Endodermal cell (in vitro differentiated cells): ENCODE measurements at regions not wholly inside any gene's neighbourhood (a gene's known extent, or its start where the extent isn't known, plus 50 kb on each side); places are given as distances from the start of the nearest gene placed in this dataset.

ENCODE experiments used
- DNase-seq: peaks from one replicate; pipeline ENCODE4 v3.0.0-alpha.2; 2017
- H3K27ac ChIP-seq: 2 replicates; pipeline ENCODE4 v1.5.1; 2013; ENCODE audit warnings: mild to moderate bottlenecking, low read depth, low read length, moderate library complexity
- H3K27me3 ChIP-seq: 2 replicates; pipeline ENCODE4 v1.6.1; 2013; ENCODE audit warnings: mild to moderate bottlenecking, low read length, moderate library complexity; ENCODE audit not compliant: insufficient read depth, control insufficient read depth, poor library complexity, severe bottlenecking
- H3K36me3 ChIP-seq: 2 replicates; pipeline ENCODE4 v1.7.0; 2013; ENCODE audit warnings: mild to moderate bottlenecking, low read length, moderate library complexity; ENCODE audit not compliant: control insufficient read depth, insufficient read depth
- H3K4me1 ChIP-seq: one replicate; pipeline ENCODE4 v1.7.0; 2013; ENCODE audit warnings: low read length; ENCODE audit not compliant: control insufficient read depth, insufficient read depth
- H3K4me3 ChIP-seq: 2 replicates; pipeline ENCODE4 v1.5.1; 2013; ENCODE audit warnings: mild to moderate bottlenecking, low read length, moderate library complexity
- H3K9ac ChIP-seq: 2 replicates; pipeline ENCODE4 v1.6.1; 2013; ENCODE audit warnings: mild to moderate bottlenecking, low read length, moderate library complexity; ENCODE audit not compliant: poor library complexity, severe bottlenecking; ENCODE audit errors: extremely low read depth
- H3K9me3 ChIP-seq: 2 replicates; pipeline ENCODE4 v1.6.1; 2013; ENCODE audit warnings: mild to moderate bottlenecking, low read length, moderate library complexity; ENCODE audit not compliant: control insufficient read depth
- H3K27ac Mint-ChIP-seq: 2 replicates; pipeline ENCODE4 v1.8.0; 2020; ENCODE audit warnings: mixed read lengths
- H3K27me3 Mint-ChIP-seq: 2 replicates; pipeline ENCODE4 v1.8.0; 2021; ENCODE audit warnings: mild to moderate bottlenecking, mixed read lengths; ENCODE audit not compliant: insufficient read depth
- H3K36me3 Mint-ChIP-seq: 2 replicates; pipeline ENCODE4 v1.8.0; 2020; ENCODE audit warnings: low read depth, mixed read lengths
- H3K4me1 Mint-ChIP-seq: 2 replicates; pipeline ENCODE4 v1.8.0; 2020; ENCODE audit warnings: mixed read lengths
- H3K4me3 Mint-ChIP-seq: 2 replicates; pipeline ENCODE4 v1.8.0; 2020; ENCODE audit warnings: mild to moderate bottlenecking, moderate library complexity, mixed read lengths
- H3K9me3 Mint-ChIP-seq: 2 replicates; pipeline ENCODE4 v1.8.0; 2020; ENCODE audit warnings: mild to moderate bottlenecking, mixed read lengths
- WGBS, 2 experiments: methylation state at CpG; one replicate each; pipeline versions ENCODE4 v1.1.5 to v1.1.7; 2013; ENCODE audit warnings: missing lambda C conversion rate in 2 of 2, mixed read lengths in 1 of 2; ENCODE audit not compliant: insufficient coverage in 1 of 2, insufficient read length in 1 of 2; 5-methylcytosine and 5-hydroxymethylcytosine counted together
- TF ChIP-seq, protein P1 (sequence below): fragments of 200-600 bp; sonication (generic); conservative IDR thresholded peaks from 2 replicates; pipeline ENCODE4 v1.5.0; 2021; ENCODE audit warnings: antibody characterized with exemption, mild to moderate bottlenecking

DNA sequence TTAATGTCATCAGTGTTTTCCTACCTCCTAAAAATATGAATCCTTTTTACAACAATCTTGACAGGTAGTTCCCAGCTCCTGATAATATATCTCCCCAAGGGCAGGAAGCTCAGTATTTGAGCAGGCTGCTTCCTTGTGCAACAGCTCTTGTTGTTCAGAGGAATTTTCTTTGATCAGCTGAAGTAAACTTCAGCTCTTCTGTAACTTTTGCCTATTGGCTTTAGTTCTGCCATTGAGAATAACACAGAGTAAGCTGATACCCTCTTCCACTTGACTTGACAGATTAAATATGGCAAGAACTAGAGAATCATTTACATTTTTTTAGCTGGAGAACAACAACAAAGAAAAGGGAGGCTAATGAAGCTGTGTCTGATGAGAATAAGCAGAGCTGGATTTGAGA lies 75.2 kb downstream of the LUZP4 start:
- Mint-ChIP-seq H3K4me1 (no peaks in the 10 kb centered on the region), H3K36me3 (no peaks in the 10 kb centered on the region), H3K27me3 (peaks cover 1% of the 10 kb centered on the region), H3K27ac (no peak overlapping the region), H3K9me3 (peaks cover 4% of the 10 kb centered on the region), H3K4me3 (no peak overlapping the region)
- Histone ChIP-seq H3K9me3 (no peaks in the 10 kb centered on the region), H3K4me1 (no peaks in the 10 kb centered on the region), H3K36me3 (no peaks in the 10 kb centered on the region), H3K9ac (no peak overlapping the region), H3K27ac (no peak overlapping the region), H3K4me3 (no peak overlapping the region), H3K27me3 (no peaks in the 10 kb centered on the region)
- DNase-seq = no peak
- TF ChIP-seq, protein P1, sequence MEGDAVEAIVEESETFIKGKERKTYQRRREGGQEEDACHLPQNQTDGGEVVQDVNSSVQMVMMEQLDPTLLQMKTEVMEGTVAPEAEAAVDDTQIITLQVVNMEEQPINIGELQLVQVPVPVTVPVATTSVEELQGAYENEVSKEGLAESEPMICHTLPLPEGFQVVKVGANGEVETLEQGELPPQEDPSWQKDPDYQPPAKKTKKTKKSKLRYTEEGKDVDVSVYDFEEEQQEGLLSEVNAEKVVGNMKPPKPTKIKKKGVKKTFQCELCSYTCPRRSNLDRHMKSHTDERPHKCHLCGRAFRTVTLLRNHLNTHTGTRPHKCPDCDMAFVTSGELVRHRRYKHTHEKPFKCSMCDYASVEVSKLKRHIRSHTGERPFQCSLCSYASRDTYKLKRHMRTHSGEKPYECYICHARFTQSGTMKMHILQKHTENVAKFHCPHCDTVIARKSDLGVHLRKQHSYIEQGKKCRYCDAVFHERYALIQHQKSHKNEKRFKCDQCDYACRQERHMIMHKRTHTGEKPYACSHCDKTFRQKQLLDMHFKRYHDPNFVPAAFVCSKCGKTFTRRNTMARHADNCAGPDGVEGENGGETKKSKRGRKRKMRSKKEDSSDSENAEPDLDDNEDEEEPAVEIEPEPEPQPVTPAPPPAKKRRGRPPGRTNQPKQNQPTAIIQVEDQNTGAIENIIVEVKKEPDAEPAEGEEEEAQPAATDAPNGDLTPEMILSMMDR = no peak

DNA sequence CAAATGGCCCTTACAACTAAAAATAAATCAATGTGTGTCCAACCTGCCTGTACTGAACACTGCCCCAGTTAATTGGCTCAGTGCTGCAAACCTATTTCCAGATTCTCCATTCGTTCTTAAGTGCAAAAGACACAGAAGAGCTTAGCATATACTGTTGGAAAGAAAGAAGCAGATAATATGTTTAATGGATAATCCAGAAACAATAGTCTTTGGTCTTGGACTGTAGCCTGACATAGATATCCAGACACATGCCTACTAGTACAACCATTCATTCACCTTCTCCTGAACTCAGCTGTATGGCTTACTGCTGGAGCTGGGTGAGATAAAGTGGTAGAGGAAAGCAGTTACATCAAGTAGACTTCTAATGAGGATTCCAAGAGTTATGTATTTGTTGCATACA lies 77.0 kb downstream of the LUZP4 start:
- Mint-ChIP-seq H3K27ac (no peak overlapping the region), H3K36me3 (no peaks in the 10 kb centered on the region), H3K27me3 (peaks cover 1% of the 10 kb centered on the region), H3K4me3 (no peak overlapping the region), H3K4me1 (no peaks in the 10 kb centered on the region), H3K9me3 (peaks cover 4% of the 10 kb centered on the region)
- no peak overlapping the region for H3K27ac ChIP-seq
- DNase-seq = no peak
- no peaks in the 10 kb centered on the region for H3K9me3 ChIP-seq
- no peaks in the 10 kb centered on the region for H3K27me3 ChIP-seq
- no peaks in the 10 kb centered on the region for H3K4me1 ChIP-seq
- H3K9ac ChIP-seq = no peak overlapping the region
- H3K4me3 ChIP-seq = no peak overlapping the region
- 0% methylated on average over 1 of the region's 1 CpG; no CpG with 5 or more reads in 1 of the 2 experiments for whole genome bisulfite sequencing, 2 experiments
- no peaks in the 10 kb centered on the region for H3K36me3 ChIP-seq
- TF ChIP-seq, protein P1 = no peak

DNA sequence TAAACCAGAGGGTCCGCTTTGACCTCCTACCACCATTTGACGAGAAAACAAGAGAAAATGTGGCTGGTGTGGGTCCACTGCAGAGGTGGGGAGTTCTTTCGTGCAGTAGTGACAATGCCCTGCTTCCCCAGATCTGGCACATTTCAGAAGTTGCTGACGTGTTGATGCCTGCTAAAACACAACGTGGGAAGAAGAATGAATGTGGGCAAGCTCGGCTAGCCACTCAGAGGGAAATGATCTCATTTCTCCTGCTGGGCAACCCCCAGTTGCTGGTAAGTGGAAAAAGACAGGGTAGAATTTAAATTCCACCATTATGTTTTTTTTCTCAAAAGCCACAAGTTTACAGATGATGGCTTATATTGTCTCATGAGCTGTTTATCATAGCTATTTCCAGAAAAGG lies 77.9 kb downstream of the LUZP4 start:
- WGBS, 2 experiments = 80% methylated on average over 6 of the region's 6 CpGs; no CpG with 5 or more reads in 1 of the 2 experiments
- Histone ChIP-seq H3K27me3 (no peaks in the 10 kb centered on the region), H3K9ac (no peak overlapping the region), H3K27ac (peak overlapping the region; percentile 38), H3K4me1 (no peaks in the 10 kb centered on the region), H3K9me3 (no peaks in the 10 kb centered on the region), H3K36me3 (no peaks in the 10 kb centered on the region), H3K4me3 (no peak overlapping the region)
- no peak for DNase-seq
- Mint-ChIP-seq H3K4me1 (peaks cover 7% of the 10 kb centered on the region), H3K4me3 (no peak overlapping the region), H3K9me3 (no peaks in the 10 kb centered on the region), H3K27me3 (peaks cover 1% of the 10 kb centered on the region), H3K27ac (no peak overlapping the region), H3K36me3 (no peaks in the 10 kb centered on the region)
- TF ChIP-seq, protein P1 = no peak
